DMS153 treated with DMSO at 0.1 percent for 48 hours (cell line): ENCODE measurements at regions not wholly inside any gene's neighbourhood (a gene's known extent, or its start where the extent isn't known, plus 50 kb on each side); places are given as distances from the start of the nearest gene placed in this dataset.
"Not testable (repeated sequence)": the region's sequence is repeated elsewhere in the genome, so short reads cannot be mapped to it uniquely, and the experiment has no call there.

Source experiments
- DNase-seq: peaks from one replicate; lab custom pipeline; 2025; ENCODE audit not compliant: unreplicated experiment; lab: John Stamatoyannopoulos, UW

DNA sequence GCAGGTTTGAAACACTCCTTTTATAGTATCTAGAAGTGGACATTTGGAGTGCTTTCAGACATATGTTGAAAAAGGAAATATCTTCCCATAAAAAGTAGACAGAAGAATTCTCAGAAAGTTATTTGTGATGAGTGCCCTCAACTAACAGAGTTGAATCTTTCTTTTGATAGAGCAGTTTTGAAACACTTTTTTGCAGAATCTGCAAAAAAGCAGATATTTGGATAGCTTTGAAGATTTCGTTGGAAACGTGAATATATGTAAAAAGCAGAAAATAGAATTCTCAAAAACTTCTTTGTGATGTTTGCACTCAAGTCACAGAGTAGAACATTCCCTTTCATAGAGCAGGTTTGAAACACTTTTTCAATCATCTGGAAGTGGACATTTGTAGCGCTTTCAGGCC, 676.4 kb upstream of the ZNF337 start:
- DNase-seq = not testable (repeated sequence)

DNA sequence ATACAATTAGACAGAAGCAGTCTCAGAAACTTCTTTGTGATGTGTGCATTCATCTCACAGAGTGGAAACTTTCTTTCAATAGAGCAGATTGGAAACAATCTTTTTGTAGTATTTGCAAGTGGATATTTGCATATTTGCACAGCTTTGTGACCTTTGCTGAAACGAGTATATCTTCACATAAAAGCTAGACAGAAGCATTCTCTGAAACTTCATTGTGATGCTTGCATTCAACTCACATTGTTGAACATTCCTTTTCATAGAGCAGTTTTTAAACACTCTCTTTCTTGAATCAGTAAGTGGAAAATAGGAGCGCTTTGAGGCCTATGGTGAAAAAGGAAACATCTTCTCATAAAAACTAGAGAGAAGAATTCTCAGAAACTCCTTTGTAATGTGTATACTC, 657.9 kb upstream of the ZNF337 start:
- no peak for DNase-seq

DNA sequence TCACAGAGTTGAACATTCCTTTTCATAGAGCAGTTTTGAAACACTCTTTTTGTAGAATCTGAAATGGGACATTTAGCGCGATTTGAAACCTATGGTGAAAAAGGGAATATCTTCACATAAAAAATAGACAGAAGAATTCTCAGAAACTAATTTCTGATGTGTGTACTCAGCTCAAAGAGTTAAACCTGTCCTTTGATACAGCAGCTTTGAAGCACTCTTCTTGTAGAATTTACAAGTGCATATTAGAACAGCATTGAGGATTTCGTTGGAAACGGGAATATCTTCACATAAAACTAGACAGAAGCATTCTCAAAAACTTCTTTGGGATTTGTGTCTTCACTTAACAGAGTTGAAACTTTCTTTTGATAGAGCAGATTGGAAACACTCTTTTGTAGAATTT, 650.7 kb upstream of the ZNF337 start:
- DNase-seq = no peak

DNA sequence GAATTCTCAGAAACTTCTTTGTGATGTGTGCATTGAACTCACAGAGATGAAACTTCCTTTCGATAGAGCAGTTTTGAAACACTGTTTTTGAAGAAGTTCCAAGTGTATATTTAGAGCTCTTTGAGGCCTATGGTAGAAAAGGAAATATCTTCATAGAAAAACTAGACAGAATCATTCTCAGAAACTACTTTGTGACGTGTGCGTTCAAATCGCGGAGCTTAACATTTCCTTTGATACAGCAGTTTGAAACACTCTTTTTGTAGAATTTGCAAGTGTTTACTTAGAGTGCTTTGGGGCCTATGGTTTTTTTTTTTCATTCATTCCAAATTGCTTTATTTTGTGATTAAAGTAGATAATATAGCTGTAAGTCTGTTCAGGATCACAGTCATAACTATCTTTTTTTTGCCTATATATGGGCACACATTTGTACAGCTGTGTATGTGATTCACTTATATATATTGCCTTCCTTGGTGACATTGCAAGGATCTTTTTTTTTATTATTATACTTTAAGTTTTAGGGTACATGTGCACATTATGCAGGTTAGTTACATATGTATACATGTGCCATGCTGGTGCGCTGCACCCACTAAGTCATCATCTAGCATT, 643.9 kb upstream of the ZNF337 start:
- DNase-seq = not testable (repeated sequence)

DNA sequence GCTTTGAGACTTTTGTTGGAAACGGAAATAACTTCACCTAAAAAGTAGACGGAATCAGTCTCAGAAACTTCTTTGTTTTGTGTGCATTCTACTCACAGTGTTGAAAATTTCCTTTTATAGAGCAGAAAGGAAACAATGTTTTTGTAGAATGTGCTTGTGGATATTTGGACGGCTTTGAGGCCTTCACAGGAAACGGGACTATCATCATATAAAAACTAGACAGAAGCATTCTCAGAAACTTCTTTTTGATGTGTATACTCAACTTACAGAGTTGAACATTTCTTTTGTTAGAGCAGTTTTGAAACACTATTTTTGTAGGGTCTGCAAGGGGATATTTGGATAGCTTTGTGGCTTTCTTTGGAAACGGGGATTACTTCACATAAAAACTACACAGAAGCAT, 627.5 kb upstream of the ZNF337 start:
- no peak for DNase-seq

DNA sequence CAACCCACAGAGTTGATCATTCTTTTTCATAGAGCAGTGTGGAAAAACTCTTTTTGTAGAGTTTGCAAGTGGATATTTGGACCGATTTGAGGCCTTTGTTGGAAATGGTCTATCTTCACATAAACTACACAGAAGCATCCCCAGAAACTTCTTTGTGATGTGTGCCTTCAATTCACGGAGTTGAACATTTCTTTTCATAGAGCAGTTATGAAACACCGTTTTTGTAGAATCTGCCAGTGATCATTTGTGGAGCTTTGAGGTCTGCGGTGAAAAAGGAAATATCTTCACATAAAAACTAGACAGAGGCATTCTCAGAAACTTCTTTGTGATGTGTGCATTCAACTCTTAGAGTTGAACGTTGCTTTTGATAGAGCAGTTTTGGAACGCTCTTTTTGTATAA, 618.4 kb upstream of the ZNF337 start:
- DNase-seq = no peak

DNA sequence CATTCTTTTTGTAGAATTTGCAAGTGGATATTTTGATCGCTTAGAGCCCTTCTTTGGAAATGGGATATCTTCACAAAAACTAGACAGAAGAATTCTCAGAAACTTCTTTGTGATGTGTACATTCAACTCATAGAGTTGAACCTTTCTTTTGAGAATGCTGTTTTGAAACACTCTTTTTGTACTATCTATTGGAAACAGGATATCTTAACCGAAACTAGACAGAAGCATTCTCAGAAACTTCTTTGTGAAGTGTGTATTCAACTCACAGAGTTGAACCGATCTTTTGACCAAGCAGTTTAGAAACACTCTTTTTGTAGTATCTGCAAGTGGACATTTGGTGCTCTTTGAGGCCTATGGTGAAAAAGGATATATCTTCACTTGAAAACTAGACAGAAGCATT, 613.1 kb upstream of the ZNF337 start:
- DNase-seq = not testable (repeated sequence)

DNA sequence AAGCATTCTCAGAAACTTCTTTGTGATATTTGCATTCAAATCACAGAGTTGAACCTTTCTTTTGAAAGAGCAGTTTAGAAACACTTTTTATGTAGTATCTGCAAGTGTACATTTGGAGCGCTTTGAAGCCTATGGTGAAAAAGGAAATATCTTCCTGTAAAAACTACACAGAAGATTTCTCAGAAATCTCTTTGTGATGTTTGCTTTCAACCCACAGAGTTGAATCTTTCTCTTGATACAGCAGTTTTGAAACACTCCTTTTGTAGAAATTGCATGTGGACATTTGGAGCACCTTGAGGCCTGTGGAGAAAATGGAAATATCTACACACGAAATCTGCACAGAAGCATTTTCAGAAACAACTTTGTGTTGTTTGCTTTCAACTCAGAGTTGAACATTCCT, 612.3 kb upstream of the ZNF337 start:
- DNase-seq = no peak

DNA sequence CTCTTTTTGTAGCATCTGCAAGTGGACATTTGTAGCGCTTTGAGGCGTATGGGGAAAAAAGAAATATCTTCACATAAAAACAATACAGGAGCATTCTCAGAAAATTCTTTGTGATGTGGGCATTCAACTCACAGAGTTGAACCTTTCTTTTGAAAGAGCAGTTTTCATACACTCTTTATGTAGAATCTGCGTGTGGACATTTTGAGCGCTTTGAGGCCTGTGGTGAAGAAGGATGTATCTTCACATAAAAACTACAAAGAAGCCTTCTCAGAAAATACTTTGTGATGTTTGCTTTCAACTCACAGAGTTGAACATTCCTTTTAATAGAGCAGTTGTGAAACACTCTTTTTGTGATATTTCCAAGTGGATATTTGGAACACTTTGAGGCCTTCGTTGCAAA, 598.4 kb upstream of the ZNF337 start:
- DNase-seq = no peak

DNA sequence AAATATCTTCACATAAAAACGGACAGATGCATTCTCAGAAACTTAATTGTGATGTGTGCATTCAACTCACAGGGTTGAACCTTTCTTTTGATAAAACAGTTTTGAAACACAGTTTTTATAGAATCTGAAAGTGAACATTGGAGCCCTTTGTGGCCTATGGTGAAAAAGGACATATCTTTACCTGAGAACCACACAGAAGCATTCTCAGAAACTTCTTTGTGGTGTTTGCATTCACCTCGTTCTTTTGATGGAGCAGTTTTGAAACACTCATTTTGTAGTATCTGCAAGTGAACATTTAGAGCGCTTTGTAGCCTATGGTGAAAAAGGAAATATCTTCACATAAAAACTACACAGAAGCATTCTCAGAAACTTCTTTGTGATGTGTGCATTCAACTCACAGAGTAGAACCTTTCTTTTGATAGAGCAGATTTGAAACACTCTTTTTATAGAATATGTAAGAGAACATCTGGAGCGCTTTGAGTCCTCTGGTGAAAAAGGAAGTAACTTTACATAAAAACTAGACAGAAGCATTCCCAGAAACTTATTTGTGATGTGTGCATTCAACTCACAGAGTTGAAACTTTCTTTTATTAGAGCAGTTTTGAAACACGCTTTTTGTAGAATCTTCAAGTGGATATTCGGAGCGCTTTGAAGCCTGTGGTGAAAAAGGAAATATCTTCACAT, 591.9 kb upstream of the ZNF337 start:
- DNase-seq = not testable (repeated sequence)

DNA sequence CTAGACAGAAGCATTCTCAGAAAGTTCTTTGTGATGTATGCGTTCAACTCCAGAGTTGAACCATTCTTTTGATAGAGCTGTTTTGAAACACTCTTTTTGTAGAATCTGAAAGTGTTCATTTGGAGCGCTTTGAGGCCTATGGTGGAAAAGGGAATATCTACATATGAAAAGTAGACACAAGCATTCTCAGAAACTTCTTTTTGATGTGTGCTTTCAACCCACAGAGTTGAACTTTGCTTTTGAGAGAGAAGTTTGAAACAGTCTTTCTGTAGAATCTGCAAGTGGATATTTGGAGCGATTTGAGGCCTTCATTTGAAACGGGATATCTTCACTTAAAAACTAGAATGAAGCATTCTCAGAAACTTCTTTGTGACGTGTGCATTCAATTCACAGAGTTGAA, 582.6 kb upstream of the ZNF337 start:
- DNase-seq = no peak

DNA sequence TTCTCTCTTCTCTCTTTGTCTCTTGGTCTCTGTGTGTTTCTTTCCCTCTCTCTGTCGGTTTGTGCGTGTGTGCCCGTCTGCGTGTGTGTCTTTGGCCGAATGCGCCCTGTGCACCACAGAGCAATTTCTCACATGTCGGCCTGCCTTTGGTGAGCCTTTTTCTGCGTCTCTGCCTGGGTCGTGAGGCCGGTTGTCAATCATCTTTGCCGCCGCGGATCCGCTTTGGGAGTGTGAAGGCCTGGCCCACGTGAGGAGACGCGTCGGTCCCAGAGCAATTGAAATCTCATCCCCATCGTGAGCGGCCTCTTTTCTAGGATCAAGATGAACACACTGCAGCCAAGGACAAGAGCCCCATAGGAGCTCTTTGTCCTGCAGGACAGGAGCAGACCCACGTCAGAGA, 580.7 kb upstream of the ZNF337 start:
- no peak for DNase-seq

DNA sequence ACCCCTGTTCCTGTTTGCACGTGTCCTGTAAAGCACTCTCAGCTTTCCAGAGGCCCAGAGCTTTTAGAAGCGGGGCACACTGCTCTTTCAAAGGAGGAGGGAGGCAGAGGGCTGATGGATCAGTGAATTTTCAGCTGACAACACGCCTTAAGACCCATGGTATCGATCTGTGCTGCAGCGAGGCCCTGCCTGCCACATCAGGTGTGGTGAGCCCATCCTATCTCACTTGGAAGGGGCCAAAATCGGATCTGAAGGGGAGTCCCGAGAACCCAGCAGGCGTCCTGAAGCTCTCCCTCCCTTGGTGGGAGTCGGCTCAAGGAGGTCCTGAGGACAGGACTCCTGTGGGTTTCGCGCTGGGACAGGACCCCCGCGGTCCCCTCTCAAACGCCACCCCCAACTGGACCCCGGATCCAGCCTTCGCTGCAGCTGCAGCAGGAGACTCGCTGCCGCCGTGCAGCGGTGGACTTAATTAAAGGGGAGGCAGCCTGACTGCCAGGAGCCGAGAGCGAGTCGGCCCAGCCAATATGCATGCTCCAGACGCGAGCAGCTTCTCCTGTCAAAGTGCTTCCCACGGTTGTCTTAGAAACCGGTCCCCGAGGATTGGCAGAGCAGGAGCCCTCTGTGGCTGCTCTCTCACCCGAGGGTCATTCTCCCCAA, 580.0 kb upstream of the ZNF337 start:
- no peak for DNase-seq

DNA sequence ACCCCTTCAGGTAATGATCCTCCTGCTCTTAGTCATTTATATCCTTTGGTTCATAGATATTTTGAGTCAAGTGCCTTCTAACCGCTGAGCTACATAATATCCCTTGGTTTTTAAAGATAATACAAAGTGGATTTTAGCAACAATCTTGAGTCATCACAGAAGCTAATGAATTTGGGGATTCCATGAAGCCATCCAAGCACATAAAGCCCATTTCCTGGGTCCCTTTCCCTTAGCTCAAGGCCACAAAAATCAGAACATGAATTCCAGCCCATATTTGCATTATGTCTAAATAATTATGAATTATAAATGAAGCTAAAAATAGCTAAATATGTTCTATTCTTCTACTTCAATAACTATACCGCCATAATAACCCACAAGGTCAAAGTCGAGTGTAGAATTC, 572.1 kb upstream of the ZNF337 start:
- not testable (repeated sequence) for DNase-seq

DNA sequence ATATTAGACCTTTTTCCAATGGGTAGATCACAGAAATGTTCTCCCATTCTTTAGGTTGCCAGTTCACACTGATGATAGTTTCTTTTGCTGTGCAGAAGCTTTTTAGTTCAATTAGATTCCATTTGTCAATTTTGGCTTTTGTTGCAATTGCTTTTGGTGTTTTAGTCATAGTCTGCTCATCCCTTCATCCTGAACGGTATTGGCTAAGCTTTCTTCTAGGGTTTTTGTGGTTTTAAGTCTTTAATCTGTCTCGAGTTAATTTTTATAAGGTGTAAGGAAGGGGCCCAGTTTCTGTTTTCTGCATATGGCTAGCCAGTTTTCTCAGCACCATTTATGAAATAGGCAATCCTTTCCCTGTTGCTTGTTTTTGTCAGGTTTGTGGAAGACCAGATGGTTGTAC, 564.3 kb upstream of the ZNF337 start:
- DNase-seq = not testable (repeated sequence)

DNA sequence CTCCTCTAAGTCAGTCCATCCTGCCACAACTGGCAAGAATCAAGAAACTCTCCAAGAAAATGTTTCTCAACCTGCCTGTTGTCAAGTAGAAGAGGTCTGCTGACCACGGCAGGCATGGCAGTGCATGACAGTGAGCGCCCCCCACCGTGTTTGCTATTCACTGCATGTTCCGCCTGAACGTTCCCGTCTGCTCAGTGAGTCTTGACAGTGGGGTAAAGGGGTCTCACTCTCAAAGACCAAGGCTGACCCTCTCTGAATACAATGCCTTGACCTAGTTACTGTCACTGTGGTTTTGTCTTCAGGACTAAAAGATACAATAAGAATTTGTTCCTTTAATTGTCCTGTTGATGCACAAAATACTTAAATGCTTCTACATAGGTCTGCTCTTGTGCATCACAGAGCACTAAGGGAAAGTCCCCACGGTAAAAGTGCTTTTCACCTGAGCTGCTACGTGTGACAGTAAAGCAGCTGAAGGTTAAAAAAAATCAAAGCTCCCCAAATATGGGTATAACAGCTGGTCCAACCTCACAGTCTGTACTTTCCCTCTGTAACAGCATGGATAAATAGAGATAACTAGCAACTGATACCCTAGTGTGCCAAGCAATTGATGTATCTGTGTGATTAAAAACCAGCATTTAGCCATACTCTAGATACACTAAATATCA, 555.8 kb upstream of the ZNF337 start:
- not testable (repeated sequence) for DNase-seq

DNA sequence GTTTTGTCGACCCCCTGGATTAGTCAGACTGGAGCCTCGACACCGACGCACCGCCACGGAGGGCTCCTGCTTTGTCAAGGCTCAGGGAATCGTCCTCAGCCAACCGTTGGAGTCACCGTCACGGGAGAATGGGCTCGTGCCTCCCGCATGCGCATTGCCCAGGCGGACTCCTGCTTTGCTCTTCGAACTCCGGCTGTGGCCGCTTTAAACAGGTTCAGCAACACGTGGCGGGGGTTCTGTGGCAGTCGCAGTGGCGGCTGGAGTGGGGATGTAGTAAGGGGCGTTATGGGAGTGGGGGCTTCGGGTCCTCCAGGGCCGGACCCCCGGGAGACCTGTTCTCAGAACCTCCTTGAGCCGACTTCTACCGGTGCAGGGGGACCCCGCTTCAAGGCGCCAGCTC, 554.7 kb upstream of the ZNF337 start:
- DNase-seq = not testable (repeated sequence)

DNA sequence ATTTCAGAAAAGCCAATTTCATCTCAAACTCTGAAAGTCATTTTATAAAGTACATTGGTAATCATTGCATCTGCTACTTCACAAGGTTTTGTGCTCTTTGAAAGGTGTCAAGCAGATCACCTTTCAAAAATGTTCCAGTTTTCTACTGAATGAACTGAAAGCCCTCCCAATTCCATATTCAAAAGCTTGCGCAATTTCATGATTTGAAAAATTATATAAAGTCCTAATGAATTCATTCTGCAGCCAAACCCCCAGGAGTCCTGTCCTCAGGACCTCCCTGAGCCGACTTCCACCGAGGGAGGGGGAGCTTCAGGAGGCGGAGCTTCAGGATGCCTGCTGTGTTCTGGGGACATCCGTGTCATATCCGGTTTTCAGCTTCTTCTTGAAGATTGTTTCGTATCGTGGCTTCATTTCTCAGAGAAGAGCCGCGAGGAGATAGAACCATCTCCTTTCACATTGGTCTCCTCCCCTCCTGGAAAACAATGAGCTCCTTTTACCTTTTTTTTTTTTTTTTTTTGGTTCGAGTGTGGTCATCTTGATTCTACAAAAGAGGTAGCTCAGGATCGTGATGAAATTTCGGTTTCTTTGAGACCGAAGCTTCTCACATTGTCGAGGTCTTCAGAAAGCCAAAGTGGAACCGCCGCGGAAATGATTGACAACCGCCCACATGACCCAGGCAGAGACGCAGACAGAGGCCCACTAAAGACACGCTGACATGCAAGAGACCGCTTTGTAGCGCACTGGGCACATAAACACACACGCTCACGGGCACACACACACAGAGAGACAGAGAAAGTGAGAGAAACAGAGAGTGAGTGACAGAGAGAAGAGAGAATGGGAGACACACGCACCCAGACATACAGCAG, 553.8 kb upstream of the ZNF337 start:
- not testable (repeated sequence) for DNase-seq

DNA sequence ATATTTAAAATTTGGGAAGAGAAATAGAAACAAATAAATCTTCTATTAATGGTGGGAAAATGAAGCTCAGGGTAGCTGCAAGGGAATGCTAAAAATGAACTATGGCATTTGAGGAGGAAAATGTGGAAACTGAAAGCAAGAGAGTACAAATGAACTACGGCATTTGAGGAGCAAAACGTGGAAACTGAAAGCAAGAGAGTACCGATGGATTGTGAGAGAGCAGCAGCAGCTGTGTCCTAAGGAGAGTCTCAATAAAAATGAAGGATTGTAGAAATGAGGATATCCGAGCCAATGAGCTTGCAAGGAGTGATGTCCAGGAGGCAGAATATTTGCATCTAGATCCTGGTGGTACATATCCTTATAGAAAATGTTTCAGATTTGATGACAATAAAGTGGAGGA, 547.1 kb upstream of the ZNF337 start:
- DNase-seq = no peak

DNA sequence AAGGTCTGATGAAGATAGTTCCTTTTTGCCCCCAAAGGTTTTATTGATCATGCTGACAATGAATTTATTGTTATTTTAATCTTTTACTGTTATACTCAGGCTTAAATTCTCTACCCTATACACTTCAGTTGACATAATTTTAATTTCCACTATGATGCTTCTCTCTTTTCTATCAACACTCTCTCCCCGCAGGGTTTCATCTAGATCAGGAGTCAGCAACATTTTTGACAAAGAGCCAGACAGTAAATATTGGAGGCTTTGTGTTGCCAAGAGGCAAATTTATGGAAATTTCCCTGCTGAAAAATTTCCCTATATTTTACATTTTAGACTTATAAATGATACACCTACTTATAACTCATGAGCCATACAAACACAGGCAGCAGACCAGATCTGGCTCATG, 524.0 kb upstream of the ZNF337 start:
- DNase-seq = not testable (repeated sequence)

DNA sequence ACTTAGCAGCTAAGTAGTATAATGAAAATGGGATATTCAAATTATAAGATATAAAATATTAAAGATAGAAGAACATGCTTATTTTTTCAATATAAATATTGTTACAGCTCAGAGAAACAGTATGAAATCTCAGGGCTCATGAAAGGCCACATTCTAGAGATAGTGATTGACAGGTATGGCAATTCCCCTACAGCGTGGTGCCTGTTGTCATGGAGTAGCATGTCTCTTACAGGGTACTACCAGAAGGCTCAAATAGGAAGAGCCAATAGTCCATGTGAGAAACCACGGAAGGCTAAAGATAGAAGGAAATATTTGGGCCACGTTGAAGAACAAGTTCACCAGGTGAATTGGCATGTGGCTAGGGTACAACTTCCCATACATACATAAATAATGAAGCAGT, 522.9 kb upstream of the ZNF337 start:
- not testable (repeated sequence) for DNase-seq
